NCI-H1417 (cell line): ENCODE measurements at regions not wholly inside any gene's neighbourhood (a gene's known extent, or its start where the extent isn't known, plus 50 kb on each side); places are given as distances from the start of the nearest gene placed in this dataset.
A peak's percentile ranks its signal among the peaks of the same experiment; 100 is the strongest.

Source experiments
- DNase-seq, 3 experiments: peaks; one replicate each; lab custom pipeline; 2025; lab: John Stamatoyannopoulos, UW

DNA sequence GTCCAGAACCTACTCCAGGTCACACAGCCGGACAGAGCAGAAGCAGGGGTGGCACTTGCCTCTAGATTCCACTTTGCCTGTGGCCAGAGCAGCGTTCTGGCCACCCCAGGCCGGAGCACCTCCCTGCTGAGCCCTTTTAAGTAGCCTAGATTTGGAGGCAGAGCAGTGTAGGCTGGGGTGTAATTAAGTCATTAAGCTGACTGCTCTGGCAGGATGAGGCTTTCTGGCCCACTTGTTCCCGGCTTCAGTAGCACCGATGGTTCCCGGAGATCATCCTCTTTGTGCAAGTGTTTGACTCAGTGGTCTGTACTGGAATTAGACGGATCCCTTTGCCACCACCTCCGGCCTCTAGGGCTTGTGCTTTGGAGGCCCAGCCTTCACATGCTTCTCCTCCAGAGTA, 281.9 kb upstream of the ANKRD55 start:
- peak in 1 of 3 experiments; percentile 12 for DNase-seq

DNA sequence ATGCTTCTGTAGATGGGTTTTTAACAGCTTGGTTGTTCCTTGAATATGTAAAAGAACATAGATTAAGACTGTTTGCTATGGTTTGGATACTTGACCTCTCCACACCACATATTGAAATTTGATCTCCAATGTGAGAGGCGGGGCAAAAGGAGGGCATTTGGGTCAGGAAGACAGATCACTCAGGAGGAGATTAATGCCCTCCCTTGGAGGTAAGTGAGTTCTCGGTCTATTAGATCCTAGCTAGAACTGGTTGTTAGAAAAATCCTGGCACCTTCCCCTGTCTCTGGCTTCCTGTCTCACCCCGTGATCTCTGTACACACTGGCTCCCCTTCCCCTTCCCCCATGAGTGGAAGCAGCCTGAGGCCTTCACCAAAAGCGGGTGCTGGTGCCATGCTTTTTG, 281.1 kb upstream of the ANKRD55 start:
- DNase-seq = no peak

DNA sequence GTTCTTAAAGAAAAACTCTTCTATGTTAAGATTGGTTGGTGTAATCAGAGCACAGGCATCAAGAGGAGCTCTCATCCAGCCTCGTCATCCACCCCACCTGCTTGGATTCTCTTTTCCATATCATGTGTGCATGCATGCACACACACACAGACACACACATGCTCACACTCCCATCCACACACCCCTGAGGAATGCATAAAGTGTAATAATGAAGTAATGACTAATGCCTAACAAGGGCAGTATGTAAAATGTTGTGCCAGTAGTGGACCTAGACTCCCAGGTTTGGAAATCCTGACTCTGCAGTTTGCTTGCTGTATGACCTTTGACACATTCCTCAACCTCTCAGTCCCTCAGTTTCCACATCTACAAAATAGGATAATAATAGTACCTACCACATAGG, 280.0 kb upstream of the ANKRD55 start:
- no peak for DNase-seq

DNA sequence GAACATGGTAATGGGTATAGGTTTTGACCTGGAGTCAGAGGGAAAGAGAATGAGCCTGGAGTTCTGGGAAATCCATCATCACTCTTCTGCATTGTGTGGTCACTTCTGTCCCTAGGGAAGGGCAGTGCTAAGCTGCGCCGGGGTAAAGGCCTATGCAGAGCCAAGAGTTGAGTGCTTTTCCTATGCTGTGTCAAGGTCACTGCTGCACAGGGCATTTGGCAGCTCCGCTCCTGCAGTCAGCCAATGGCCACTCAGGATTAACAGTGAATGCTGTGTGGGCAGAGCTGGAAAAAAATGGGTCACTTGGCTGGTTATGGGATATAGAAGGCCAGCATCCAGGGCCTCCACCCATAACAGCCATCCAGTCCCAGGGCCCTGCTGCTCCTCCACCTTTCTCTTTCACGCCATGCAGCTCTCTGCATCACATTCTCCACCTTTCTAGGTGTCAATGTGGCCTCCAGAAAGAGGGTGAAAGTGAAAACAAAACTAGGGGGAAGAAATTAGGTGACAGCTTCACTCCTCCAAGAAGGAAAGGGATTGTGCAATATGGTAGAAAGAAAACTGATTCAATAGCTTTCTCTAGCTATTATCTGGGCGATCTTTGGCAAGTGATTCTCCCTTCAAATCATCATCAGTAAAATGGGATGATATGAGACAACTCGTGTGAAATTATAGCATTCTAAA, 279.3 kb upstream of the ANKRD55 start:
- no peak for DNase-seq

DNA sequence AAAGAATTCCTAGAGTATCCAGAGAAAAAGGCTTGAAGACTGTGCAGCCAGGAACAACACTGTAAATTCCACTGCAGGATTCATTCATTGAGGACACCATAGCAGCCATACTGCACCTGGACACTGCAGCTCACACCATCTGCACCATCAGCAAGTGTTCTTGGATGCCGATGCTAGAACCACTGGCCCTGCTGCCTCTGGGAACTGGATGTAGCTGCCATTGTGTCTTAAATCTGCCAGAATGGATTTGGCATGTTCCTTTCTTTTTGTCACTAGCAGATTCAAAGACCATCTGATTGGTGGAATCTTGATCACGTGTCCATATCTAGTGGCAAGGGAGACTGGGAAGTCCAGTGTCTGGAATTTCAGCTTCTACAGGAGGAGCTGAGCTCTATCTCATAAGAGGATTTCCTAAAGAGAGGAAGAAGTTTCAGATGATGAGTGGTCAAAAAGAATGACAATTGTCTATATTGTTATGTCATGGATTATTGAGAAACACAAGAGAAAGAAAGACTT, 278.3 kb upstream of the ANKRD55 start:
- DNase-seq = no peak

DNA sequence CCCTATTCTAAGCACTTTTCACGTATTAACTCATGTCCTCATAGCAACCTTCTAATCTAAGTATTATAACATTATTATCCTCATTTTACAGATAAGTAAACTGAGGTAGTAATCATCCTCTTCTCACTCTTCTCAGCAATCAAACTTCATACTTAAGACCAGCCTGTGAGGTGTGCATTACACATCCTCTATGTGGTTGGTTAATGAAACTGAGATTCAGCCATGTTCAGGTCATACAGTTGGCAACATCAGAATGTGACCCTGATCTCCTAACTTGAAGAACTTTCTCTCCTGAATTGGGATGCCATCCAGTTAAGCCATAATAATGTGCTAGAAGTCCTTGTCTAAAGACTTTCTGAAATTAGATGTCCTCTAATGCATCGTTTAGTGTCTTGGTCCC, 275.1 kb upstream of the ANKRD55 start:
- no peak for DNase-seq

DNA sequence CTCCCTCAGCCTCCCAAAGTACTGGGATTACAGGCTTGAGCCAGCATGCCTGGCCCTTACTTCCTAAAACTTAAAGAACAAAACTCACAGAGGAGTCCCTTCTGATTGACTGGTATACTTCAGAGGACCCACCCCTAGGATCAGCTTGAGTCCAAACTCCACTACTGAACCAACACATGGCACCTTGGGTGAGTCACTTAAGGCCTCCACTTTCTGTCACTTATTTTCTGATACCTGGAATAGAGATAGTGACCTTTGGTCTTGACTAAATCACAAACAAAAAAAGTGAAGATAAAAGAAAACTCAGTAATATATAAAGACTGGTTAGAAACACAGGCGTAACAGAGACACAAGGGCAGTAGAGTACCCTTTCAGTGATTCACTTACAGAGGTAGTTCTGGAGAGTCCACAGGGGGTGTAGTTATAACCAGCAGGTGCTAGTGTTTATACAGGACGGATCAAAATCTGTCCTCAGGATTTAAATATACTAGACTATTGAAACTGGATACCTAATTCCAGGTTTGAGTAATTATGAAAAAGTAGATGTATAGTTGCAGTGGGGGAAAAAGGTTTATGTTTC, 274.3 kb upstream of the ANKRD55 start:
- peak in 2 of 3 experiments; percentile 52 to 79 for DNase-seq

DNA sequence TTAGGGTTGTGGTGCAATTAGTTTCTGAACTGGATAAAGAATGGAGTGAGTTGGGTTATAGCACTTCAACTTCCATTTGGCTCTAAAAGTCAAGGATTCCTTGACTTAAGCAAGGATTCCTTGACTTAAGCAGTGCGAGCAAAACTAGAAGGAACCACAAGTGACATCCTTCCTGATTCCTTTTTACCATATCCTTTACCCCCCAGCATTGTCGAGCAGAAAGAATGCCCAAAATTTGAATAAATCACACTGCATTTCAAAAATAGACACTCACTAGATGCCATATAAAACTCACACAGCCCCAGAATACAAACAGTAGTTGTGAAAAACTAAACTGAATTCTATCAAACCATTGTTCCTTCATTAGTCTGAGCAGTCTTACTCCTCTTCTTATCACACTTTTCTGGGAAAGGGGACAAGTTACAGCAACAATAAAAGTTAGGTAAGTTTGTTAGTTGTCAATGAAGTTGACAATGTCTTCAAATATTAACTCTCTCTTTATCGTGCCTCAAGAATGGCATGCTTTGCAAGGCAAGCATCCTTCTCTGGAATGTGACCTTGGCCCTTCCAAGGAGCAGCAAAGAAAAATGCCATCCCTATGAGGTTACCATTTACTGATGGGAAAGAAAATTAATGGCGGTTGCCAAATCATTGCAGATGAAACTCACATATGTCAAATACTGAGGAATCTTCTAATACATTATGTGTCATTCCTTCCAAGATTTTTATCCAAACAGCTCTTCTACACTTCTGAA, 273.3 kb upstream of the ANKRD55 start:
- DNase-seq = no peak

DNA sequence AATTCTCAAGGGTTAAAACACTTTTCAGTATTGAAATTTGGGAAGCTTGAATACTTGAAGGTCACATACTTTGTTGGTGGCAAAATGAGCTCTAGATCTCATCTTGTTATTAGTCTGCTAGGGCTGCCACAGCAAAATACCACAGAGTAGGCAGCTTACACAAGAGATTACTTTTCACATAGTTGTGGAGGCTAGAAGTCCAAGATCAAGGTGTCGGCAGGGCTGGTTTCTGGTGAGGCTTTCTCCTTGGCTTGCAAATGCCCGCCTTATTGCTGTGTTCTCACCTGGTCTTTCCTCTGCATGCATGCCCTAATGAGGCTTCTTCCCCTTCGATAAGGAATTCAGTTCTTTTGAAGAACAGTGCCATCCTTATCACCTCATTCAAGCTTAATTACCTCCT, 270.8 kb upstream of the ANKRD55 start:
- DNase-seq = no peak

DNA sequence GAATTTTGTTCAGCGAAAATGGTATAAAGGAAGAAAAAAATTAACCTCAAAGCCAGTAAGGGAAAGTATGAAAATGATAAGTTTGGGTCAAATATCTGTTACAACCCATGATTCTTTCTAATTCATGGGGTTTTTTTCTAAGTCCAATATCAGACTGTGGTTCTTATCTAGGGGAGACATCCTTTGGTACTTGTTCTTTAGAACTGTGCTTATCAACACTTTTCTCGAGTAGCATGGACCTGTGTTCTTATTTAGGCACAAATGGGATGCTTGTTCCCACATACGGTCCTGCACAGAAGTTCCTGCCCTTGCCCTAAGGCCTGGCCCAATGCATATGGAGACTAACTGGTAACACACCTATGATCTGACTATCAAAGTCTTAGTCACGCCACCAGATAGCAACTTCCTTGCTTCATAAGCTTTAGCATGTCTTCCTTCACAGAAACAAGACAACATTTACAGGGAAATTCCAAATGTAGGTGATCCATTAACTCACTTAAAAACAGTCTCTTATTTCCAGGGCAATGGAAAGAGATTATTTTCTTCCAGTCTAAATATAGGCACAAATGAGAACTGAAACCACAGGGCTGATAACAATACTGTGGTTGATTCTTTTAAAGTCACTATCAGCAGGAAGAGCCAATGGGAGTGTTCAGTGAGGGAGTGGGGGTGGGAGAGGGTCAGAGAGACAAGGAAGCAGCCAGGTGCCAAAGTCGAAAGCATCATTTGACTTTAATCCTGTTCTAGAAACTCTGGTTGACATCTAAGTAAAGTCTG, 268.8 kb upstream of the ANKRD55 start:
- no peak for DNase-seq

DNA sequence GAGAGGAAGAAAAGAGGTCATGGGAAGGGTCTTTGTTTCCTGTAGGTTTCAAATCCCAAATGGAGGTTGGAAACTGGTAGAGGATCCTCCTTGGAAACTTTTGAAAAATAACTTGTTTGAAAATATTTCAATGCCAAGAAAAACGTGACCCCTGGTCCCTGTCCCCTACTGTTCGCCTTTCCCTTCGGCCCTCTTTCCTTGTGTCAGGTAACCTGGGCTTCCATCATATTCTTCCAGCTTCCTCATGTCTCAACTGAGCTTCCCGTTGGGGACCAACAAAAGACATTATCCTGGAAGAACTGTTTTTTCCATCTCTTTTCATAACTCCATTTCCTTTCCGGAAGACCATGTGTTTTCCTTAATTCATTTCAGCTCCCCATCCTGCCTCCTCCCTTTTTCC, 266.8 kb upstream of the ANKRD55 start:
- no peak for DNase-seq

DNA sequence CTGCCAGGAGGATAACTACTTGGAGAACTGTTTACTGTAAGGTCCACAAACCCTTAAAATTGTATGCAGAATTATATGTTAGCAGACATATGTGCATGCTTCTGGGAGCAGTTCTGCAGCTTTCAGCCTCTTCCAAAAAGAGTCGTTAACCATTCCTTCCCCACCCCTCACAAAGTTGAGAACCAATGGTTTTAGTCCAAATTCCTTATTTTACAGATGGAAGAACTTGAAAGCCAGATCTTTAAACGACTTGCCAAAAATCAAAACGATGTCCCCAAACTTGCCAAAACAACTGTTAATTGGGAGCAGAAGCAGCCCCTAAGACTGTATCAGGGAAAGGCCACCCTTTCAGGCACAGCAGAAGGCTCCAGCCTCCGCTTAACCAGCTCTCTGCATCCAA, 266.4 kb upstream of the ANKRD55 start:
- DNase-seq = no peak

DNA sequence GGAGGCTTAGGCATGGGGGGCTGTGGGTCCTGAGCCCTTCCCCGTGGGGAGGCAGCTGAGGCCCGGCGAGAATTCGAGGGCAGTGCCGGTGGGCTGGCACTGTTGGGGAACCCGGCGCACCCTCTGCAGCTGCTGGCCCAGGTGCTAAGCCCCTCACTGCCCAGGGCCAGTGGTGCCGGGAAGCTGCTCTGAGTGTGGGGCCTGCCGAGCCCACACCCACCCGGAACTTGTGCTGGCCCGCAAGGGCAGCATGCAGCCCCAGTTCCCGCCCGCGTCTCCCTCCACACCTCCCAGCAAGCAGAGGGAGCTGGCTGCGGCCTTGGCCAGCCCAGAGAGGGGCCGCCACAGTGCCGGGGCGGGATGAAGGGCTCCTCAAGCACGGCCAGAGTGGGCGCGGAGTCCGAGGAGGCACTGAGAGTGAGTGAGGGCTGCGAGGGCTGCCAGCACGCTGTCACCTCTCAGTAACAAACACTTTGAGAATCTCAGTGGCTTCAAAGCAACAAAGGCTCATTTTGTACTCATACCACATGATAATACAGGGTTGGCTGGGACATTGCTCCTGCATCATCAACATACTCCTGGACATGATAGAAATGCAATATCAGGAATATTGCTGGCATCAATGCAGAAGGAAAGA, 265.7 kb upstream of the ANKRD55 start:
- DNase-seq = no peak

DNA sequence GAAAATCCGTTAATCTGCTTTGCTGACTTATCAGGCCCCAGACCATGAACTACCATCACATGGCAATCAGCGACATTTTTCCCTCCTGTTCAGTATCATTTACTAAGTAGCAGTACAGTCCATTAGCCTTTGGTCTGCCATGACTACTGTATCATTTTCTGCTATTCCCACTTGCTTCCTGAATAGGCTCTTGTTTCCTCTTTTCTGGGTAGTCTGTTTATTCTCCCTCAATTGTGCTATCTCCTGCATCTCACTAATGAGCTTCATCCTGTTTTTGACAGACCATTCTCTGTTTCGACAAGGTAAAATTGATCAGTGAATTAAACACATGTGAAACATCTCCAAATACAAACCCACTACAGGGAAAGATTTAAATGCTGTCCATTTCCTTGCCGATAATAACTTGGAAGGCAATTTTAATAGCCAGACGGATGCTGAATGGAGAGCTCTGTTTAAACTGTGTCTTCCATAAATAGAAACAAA, 263.5 kb upstream of the ANKRD55 start:
- peak; percentile 21 to 60 (median 38) for DNase-seq

DNA sequence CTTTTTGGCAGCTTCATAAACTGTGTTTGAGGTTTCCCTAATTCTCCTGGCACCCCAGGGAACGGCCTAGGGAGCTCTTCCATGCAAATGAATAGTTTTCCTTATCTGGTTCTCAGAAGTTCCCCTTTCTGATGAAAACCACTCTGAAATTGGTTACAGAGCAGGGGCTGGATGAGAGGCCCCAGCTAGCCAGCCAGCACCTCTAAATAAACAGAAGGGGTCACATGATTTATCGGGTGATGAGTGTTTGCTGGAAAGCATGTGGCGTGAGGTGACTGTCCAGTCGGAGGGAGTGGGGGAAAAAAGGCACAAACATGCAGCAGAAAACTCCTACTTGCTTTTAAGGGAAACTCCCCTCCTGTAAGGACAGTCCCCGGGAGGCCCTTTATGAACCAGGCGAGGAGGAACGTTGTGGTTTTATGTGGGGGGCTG, 261.2 kb upstream of the ANKRD55 start:
- DNase-seq = no peak

DNA sequence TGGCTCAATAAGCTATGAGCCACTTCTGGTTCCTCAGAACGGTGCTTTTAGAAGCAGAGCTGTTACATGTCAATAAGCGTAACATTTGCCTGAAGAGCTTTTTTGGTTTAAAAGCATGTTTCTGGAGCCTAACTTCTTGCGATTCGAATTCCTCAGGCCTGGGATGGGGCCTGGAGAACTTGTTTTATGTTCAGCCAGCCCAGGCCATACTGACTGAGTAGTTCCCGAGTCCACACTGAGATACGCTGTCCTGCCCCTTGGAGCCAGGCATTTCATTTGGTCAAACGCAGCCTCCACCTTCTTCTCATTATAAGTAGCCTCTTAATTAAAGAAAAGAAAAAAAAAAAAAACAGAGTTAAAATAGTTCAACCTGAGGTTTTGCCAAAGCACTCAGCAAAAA, 260.6 kb upstream of the ANKRD55 start:
- no peak for DNase-seq

DNA sequence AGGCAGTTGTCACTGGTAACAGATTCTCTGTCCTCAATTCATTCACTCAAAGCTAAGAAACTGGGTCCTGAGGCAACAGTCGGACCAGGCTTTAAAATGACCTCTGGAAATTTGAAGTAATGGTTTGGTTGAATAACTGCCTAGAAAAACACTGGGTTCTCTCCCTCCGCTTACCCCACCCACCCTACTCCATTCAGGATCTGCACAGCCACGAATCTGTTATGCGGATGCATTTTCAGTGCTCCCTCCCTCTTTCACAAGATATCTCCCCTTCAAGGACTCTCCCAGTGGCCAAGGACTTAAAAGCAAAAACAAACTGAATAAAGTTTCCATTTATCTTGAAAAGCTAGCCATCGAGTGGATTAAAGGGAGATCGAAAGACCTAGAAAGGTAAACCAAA, 260.2 kb upstream of the ANKRD55 start:
- no peak for DNase-seq

DNA sequence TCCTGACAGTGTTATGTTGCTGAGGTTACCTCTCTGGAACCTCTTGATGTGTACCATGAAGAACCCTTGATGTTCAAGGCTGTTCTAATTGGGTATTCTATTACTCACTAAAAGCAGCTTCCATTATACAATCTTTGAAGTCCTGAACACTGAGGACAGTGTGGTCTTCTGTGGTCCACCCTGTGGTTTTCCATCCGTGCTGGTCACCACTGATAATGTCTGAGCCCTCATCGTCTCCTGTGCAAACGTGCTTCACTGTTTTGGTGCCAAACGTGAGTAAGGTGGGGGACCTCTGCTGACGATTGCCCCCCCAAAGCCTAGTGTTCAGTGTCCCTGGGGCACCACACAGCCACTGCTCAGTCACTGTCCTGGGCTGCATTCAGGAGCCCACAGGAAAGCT, 259.7 kb upstream of the ANKRD55 start:
- DNase-seq = no peak

DNA sequence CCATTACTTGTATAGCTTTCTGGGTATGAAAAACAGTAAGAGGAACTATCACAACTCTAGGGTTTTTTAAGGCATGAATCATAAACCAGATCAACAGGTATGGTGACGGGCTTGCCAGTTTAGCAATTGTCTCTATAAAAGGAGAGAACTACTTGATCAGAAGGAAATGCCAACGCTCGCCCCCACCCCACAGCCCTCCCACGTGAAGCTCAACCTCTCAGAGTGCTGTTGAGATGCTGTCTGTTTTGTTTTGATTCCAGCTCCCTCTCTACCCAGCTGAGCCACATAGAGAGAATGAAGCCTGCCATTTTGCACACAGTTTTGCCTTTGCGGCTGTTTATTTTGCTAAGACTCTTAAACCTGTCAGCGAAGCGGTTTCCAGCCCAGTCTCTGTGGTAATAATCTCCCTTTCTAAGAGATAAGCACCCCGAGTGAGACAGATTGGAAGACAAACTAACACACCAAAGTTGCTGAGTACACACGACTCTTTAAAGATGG, 257.9 kb upstream of the ANKRD55 start:
- no peak for DNase-seq

DNA sequence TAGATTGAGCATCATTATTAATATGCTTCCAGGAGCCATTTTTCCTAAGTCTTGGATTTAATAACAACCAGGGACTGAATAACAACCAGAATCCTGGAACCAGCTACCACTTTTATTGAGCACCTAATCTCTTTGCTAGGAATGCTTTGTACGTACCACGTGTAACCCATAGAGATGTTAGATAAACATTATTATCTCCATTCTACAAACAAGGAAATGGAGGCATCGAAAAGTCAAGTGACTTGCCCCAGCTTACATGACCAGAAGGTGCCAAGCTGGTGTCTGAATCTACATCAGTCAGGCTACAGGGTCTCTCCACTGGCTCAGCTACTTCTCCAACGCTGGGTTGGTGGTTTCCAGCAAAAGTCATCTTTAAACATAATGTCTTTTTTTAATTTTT, 256.1 kb upstream of the ANKRD55 start:
- DNase-seq = no peak

DNA sequence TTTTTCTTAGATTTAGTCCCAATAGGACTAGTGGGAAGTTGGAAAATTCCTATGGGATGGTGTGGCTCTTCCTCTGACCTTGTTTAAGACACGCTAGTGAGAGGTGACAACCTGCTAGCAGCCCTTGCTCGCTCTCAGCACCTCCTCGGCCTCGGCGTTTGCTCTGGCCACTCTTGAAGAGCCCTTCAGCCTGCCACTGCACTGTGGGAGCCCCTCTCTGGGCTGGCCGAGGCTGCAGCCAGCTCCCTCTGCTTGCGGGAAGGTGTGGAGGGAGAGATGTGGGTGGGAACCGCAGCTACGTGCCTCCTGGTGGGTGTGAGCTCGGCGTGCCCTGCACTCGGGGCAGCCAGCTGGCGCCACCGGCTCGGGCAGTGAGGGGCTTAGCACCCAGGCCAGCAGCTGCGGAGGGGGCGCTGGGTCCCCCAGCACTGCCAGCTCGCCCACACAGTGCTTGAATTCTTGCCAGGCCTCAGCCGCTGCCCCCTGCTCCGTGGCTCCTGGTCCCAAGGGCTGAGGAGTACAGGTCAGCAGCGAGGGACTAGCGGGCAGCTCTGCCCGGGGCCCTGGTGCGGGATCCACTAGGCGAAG, 254.5 kb upstream of the ANKRD55 start:
- DNase-seq = no peak
